Prostate gland (tissue), 2 donors: ENCODE measurements at regions not wholly inside any gene's neighbourhood (a gene's known extent, or its start where the extent isn't known, plus 50 kb on each side); places are given as distances from the start of the nearest gene placed in this dataset.

Source experiments
- DNase-seq: peaks from one replicate; pipeline ENCODE4 v3.0.0-alpha.2; 2019; ENCODE audit warnings: low spot score
- H3K27ac ChIP-seq, 2 donors: fragments of 200-600 bp; sonication (generic); 2 replicates each; pipeline ENCODE4 v1.5.1; 2017 to 2019
- H3K27me3 ChIP-seq: fragments of 200-600 bp; sonication (generic); replicated peaks from 2 replicates; pipeline ENCODE4 v1.5.1; 2019; ENCODE audit not compliant: insufficient read depth
- H3K36me3 ChIP-seq, 2 donors: fragments of 200-600 bp; sonication (generic); 1 replicate in 1 of 2; 2 replicates in 1 of 2; pipeline versions ENCODE4 v1.5.1 to v1.8.1; 2017 to 2019
- H3K4me1 ChIP-seq: fragments of 200-600 bp; sonication (generic); replicated peaks from 2 replicates; pipeline ENCODE4 v1.5.1; 2019
- H3K4me3 ChIP-seq, 2 donors: fragments of 200-600 bp; sonication (generic); 2 replicates each; pipeline ENCODE4 v1.5.1; 2017 to 2019
- H3K9me3 ChIP-seq: fragments of 200-600 bp; sonication (generic); 2 replicates; pipeline ENCODE4 v1.5.1; 2017
- POLR2A ChIP-seq: fragments of 450-650 bp; IDR thresholded peaks from one replicate; pipeline ENCODE4 v1.6.1; 2016; ENCODE audit warnings: antibody characterized with exemption, mild to moderate bottlenecking
- POLR2AphosphoS5 ChIP-seq: sonication (generic); formaldehyde crosslinking; IDR thresholded peaks from one replicate; pipeline ENCODE4 v1.6.1; 2017; ENCODE audit warnings: antibody characterized with exemption
- WGBS: methylation state at CpG from one replicate; pipeline ENCODE4 v1.1.5; 2018; 5-methylcytosine and 5-hydroxymethylcytosine counted together
- intact Hi-C: fragments of 100-400 bp; cut with DNase I; formaldehyde crosslinking; loops from one replicate; pipeline ENCODE4 v1.14.2; 2022
- TF ChIP-seq, protein P1 (sequence below), 4 experiments: fragments of 200-600 bp in 2 of 4; fragments of 450-650 bp in 2 of 4; sonication (generic) in 2 of 4; IDR thresholded peaks; 1 replicate in 3 of 4; 2 replicates in 1 of 4; pipeline ENCODE4 v1.5.1; 2016 to 2019; ENCODE audit warnings: antibody characterized with exemption in 4 of 4, mild to moderate bottlenecking in 2 of 4, moderate library complexity in 2 of 4

DNA sequence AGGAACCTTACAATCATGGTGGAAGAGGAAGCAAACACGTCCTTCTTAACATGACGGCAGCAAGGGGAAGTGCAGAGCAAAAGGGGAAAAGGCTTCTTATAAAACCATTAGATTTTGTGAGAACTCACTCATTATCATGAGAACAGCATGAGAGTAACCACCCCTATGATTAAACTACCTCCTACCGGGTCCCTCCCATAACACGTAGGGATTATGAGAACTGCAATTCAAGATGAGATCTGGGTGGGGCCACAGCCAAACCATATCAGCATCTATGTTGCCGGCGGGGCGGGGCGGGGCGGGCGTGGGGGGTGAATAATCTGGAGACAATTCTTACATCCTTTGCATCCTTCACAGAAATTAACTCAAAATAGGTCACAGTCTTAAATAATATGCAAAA, 58.8 kb upstream of the GFPT2 start:
- H3K4me3 ChIP-seq = no peak overlapping the region
- TF ChIP-seq POLR2A = no peak
- TF ChIP-seq, protein P1, sequence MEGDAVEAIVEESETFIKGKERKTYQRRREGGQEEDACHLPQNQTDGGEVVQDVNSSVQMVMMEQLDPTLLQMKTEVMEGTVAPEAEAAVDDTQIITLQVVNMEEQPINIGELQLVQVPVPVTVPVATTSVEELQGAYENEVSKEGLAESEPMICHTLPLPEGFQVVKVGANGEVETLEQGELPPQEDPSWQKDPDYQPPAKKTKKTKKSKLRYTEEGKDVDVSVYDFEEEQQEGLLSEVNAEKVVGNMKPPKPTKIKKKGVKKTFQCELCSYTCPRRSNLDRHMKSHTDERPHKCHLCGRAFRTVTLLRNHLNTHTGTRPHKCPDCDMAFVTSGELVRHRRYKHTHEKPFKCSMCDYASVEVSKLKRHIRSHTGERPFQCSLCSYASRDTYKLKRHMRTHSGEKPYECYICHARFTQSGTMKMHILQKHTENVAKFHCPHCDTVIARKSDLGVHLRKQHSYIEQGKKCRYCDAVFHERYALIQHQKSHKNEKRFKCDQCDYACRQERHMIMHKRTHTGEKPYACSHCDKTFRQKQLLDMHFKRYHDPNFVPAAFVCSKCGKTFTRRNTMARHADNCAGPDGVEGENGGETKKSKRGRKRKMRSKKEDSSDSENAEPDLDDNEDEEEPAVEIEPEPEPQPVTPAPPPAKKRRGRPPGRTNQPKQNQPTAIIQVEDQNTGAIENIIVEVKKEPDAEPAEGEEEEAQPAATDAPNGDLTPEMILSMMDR (IDR thresholded peaks at IDR 0.05) = no peak
- TF ChIP-seq POLR2AphosphoS5 = no peak
- no peak overlapping the region for H3K27ac ChIP-seq
- intact Hi-C loops = no loop called here
- DNase-seq = no peak
- H3K9me3 ChIP-seq = no peaks in the 10 kb centered on the region
- H3K4me1 ChIP-seq = no peaks in the 10 kb centered on the region
- H3K27me3 ChIP-seq = no peaks in the 10 kb centered on the region
- H3K36me3 ChIP-seq = no peaks in the 10 kb centered on the region
- 85% methylated on average over 10 of the region's 10 CpGs for WGBS

DNA sequence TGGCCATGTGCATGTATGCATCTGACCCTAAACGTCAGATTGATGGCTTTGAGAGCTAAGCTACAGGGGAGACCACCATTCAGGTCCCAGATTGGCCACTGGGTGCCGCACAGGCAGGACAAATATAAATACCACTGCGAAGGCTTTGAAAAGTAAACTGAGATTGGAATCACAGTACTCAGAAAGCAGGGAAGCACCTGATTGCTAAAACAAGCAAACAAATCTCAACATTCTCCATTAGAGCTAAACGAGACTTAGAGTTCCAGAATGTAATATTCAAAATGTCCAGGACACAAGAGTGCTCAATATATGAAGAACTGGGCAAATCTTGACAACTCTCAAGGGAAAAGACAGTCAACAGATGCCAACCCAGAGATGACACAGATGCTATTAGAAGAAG, 61.0 kb upstream of the GFPT2 start:
- no peak for DNase-seq
- 82% methylated on average over 4 of the region's 4 CpGs for WGBS

DNA sequence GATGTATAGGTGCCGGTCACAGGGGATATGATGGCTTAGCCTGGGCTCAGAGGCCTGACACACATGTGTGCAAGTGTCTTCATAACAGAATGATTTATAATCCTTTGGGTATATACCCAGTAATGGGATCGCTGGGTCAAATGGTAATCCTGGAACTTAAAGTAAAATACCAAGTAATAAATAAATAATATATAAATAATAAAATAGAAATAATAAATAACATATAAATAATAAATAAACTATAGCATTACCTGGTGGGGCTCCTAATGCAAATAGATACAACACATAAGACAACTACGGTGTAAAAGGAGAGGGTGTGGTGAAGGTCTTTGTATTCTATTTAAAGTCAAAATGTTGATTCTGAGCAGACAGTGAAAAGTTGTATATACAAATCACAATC, 68.5 kb upstream of the GFPT2 start:
- intact Hi-C loops = no loop called here
- H3K27ac ChIP-seq = no peak overlapping the region
- no peak overlapping the region for H3K4me3 ChIP-seq
- DNase-seq = no peak
- TF ChIP-seq, protein P1 (IDR thresholded peaks at IDR 0.05) = no peak
- TF ChIP-seq POLR2AphosphoS5 (no peak), POLR2A (no peak)
- H3K9me3 ChIP-seq = no peaks in the 10 kb centered on the region
- H3K27me3 ChIP-seq = no peaks in the 10 kb centered on the region
- H3K36me3 ChIP-seq = no peaks in the 10 kb centered on the region
- 89% methylated on average over 3 of the region's 3 CpGs for WGBS
- no peaks in the 10 kb centered on the region for H3K4me1 ChIP-seq

More for the DNA sequence above, 61.0 kb upstream of the GFPT2 start:
- H3K4me1 ChIP-seq = no peaks in the 10 kb centered on the region
- H3K36me3 ChIP-seq = no peaks in the 10 kb centered on the region
- H3K4me3 ChIP-seq = no peak overlapping the region
- no peak overlapping the region for H3K27ac ChIP-seq
- intact Hi-C loops = no loop called here
- H3K27me3 ChIP-seq = no peaks in the 10 kb centered on the region
- TF ChIP-seq, protein P1 (IDR thresholded peaks at IDR 0.05) = no peak
- TF ChIP-seq POLR2A (no peak), POLR2AphosphoS5 (no peak)
- H3K9me3 ChIP-seq = no peaks in the 10 kb centered on the region

DNA sequence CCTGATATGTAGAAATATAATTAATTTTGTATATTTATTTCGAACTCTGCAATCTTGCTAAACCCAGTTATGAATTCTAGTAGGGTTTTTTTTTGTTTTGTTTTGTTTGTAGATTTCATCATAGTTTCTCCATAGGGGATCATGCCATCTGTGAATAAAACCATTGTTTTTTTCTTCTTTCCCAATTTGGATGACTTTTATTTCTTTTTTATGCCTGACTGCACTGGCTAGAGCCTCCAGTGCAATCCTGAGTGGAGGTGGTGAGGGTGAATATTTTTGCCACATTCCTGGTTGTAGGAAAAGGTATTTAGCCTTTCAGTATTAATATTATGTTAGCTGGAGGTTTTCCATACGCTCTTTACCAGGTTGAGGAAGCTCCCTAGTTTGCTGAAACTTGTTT, 70.0 kb upstream of the GFPT2 start:
- no peak for DNase-seq
- Histone ChIP-seq H3K27ac (no peak overlapping the region), H3K4me3 (no peak overlapping the region), H3K9me3 (no peaks in the 10 kb centered on the region), H3K4me1 (no peaks in the 10 kb centered on the region), H3K36me3 (no peaks in the 10 kb centered on the region), H3K27me3 (no peaks in the 10 kb centered on the region)
- TF ChIP-seq POLR2AphosphoS5 (no peak), POLR2A (no peak)
- TF ChIP-seq, protein P1 (IDR thresholded peaks at IDR 0.05) = no peak
- WGBS = 83% methylated on average over 2 of the region's 2 CpGs
- intact Hi-C loops = no loop called here

DNA sequence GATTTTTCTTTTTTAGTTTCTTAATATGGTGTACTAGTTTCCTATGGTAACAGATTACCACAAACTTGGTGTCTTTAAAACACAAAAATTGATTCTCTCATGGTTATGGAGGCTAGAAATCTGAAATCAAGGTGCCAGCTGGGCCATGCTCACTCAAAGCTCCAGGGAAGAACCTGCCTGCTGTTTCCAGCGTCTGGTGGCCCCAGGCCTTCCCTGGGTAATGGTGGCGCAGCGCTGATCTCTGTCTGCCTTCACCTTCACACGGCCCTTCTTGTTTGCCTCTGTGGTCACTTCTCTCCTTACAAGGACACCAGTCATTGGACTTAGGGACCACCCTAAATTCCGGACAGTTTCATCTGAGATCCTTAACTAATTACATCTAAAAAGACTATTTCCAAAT, 70.5 kb upstream of the GFPT2 start:
- H3K27me3 ChIP-seq = no peaks in the 10 kb centered on the region
- no peaks in the 10 kb centered on the region for H3K36me3 ChIP-seq
- H3K9me3 ChIP-seq = no peaks in the 10 kb centered on the region
- no peak overlapping the region for H3K4me3 ChIP-seq
- 79% methylated on average over 5 of the region's 5 CpGs for WGBS
- no peaks in the 10 kb centered on the region for H3K4me1 ChIP-seq
- TF ChIP-seq, protein P1 (IDR thresholded peaks at IDR 0.05) = no peak
- TF ChIP-seq POLR2AphosphoS5 (no peak), POLR2A (no peak)
- no peak overlapping the region for H3K27ac ChIP-seq
- intact Hi-C loops = no loop called here
- DNase-seq = no peak
